ENCODE measurements at regions not wholly inside any gene's neighbourhood (a gene's known extent, or its start where the extent isn't known, plus 50 kb on each side); places are given as distances from the start of the nearest gene placed in this dataset.

GRCh38 chr2:52210161-52210560 lies 1178.2 kb upstream of the NRXN1 start:
- TF ChIP-seq CTCF (IDR thresholded peaks at IDR 0.05; ENCODE audit: insufficient read depth, low read length, poor library complexity, severe bottlenecking) (no peak), EZH2phosphoT487 (conservative IDR thresholded peaks at IDR 0.05; ENCODE audit: low read length) (no peak)

Data from SU-DHL-6 (cell line).